ENCODE measurements at regions not wholly inside any gene's neighbourhood (a gene's known extent, or its start where the extent isn't known, plus 50 kb on each side); places are given as distances from the start of the nearest gene placed in this dataset.

DNA sequence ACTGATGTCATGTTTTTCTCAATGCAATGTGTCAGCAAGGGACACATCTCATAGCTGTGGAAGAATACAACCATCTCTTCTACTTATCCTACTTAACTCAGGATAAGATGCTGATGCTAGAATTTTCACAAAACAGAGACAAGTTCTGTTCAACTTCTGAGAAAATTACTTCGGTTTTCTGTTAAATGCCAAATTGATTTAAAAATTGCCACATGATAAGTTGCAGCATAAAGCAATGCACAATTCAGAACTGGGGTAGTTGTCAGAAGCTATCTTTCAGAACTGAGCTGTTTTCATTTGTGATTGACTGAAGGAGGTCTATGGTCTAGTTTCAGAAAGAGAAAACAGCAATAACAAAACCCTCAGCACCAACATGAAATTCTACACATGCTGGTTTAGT, 954.8 kb upstream of the C9orf72 start:
- DNase-seq (ENCODE audit: low spot score) (no peak), ATAC-seq (ENCODE audit: low FRiP score) (no peak)
- TF ChIP-seq, protein P1, sequence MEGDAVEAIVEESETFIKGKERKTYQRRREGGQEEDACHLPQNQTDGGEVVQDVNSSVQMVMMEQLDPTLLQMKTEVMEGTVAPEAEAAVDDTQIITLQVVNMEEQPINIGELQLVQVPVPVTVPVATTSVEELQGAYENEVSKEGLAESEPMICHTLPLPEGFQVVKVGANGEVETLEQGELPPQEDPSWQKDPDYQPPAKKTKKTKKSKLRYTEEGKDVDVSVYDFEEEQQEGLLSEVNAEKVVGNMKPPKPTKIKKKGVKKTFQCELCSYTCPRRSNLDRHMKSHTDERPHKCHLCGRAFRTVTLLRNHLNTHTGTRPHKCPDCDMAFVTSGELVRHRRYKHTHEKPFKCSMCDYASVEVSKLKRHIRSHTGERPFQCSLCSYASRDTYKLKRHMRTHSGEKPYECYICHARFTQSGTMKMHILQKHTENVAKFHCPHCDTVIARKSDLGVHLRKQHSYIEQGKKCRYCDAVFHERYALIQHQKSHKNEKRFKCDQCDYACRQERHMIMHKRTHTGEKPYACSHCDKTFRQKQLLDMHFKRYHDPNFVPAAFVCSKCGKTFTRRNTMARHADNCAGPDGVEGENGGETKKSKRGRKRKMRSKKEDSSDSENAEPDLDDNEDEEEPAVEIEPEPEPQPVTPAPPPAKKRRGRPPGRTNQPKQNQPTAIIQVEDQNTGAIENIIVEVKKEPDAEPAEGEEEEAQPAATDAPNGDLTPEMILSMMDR (IDR thresholded peaks at IDR 0.05) = no peak

DNA sequence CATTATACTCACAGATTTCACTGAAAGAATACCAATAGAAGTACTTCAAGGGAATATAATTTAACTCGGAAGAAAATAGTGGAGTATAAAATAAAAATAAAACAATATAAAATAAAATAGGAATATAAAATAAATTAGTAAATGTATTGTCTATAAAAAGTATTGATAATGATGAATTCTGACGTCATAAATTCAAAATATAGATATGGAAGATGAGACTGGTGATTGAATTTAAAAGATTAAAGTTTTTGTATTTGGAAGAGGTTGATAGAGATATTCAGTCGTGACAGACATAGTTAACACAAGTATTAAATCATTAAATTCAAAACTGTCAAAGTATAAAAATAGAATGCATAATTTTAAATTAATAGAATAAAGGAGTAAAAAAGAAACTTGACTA, 964.9 kb upstream of the C9orf72 start:
- TF ChIP-seq, protein P1 (IDR thresholded peaks at IDR 0.05) = no peak
- DNase-seq (ENCODE audit: low spot score) (no peak), ATAC-seq (ENCODE audit: low FRiP score) (no peak)

DNA sequence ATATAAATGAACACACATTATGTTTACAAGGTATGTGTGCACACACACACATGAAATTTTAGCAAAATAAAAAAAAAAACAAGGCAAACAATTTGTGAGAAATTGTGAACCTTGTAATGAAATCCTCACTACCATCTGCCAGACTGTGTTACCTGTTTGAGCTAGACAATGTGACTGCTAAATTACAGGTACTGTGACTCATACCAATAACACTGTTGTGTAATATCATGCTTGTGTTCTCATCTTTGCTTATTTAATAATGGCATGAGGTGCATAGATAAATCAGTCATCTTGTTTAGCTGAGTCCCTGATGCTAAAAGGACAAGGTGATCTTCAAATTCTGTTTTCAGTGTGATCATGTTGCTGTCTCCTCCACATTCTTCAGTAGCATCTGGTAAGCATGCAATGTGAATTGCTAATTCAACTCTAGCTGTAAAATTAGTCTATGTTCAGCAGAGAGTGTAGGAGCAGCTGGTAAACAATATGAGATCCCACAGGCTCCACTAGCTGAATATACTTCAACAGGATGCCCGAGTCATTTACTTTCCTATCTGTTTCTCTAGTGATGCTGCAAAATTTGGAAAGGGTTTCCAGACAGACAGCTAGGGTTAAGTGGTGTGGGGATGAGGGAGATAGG, 966.3 kb upstream of the C9orf72 start:
- DNase-seq (ENCODE audit: low spot score) (no peak), ATAC-seq (ENCODE audit: low FRiP score) (no peak)
- TF ChIP-seq, protein P1 (IDR thresholded peaks at IDR 0.05) = no peak

DNA sequence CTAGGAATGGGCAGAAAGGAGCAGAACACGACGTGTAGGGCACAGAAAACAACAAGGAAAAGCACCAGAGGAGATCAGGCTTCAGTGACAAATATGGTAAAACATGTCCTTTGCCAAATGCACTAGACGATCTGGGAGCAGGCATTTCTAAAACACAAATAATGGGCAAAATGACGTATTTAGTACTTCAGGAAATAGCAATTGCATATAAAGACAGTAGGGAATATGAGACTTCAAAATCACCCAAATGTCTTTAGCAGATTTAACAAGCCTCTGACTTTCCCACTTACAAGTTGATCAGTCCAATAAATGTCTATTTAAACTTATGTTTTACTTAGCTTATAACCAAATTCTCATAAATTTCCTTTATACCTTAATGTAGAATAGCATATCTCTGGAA, 969.6 kb upstream of the C9orf72 start:
- no peak for ATAC-seq (ENCODE audit: low FRiP score)
- no peak for DNase-seq (ENCODE audit: low spot score)
- TF ChIP-seq, protein P1 (IDR thresholded peaks at IDR 0.05) = no peak

DNA sequence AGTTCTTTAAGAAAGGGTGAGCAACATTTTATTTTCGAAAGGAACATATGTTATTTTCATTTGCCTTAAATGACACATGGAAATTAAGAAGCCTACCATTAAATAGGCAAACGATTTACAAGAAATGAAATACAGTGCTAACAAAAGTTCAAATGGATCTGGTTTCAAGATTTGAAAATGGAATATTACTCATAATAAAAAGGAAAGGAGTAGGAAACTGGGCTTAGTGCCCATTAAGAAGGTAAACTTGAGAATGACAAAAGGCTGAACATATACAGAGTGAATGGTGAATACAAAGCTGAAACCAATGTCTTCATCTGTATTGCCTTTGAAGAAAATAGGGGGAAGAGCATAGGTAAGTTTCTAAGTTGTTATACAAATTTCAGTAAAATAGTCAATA, 974.2 kb upstream of the C9orf72 start:
- DNase-seq (ENCODE audit: low spot score) (no peak), ATAC-seq (ENCODE audit: low FRiP score) (no peak)
- TF ChIP-seq, protein P1 (IDR thresholded peaks at IDR 0.05) = no peak

DNA sequence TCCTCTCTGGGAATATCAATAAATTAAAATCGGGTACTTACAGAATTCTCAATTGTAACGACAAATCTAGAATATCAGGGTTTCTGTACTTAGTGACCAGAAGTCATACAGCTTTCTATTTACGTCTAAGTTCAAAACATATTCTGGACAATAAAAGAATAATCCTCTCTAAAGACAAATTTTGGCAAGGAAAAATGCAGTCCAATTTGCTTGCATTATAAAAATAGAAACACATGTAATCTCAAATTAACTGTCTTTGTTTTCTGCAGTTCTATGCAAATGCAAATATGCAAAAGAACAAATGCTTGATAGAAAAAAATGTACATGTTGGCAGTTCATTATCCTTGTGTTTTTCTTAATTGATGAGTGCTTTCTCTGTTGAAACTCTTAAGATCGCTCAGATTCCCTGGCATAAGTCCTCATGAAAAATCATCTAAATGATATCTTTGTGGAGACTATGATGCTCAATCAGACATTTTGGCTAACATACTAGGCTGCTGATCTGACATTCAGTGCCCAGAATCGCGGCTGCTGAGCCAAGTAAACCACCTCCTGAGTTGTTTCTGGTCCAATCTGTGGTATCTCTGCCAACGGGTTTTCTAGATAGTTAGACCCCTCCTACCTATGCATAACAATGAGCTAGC, 990.1 kb upstream of the C9orf72 start:
- ATAC-seq (ENCODE audit: low FRiP score) (no peak), DNase-seq (ENCODE audit: low spot score) (no peak)
- TF ChIP-seq, protein P1 (IDR thresholded peaks at IDR 0.05) = no peak

DNA sequence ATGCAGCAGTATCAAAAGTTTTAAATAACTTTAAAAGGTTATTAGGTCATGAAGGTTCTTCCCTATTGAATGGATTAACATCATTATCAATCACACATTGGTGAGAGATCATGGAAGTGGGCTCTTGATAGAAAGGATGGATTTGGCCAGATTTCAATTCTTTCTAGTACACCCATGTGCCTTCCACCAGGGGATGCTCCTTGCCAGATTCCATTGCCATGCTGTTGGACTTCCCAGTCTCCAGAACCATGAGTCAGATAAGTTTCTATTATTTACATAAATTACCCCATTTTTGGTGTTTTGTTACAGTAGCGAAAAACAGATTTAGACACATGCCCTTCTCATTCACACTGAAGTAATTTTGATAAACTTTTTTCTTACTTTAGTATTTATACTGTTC, 1010.6 kb upstream of the C9orf72 start:
- ATAC-seq (ENCODE audit: low FRiP score) (no peak), DNase-seq (ENCODE audit: low spot score) (no peak)
- TF ChIP-seq, protein P1 (IDR thresholded peaks at IDR 0.05) = no peak
